GM18907 (cell line): ENCODE measurements at regions not wholly inside any gene's neighbourhood (a gene's known extent, or its start where the extent isn't known, plus 50 kb on each side); places are given as distances from the start of the nearest gene placed in this dataset.

Source experiments
- ATAC-seq: cut with Tn5 transposase; IDR thresholded peaks from one replicate; pipeline ENCODE4 v1.9.1; 2021; ENCODE audit warnings: mild to moderate bottlenecking, moderate library complexity; ENCODE audit not compliant: unreplicated experiment

GRCh38 chrX:39645178-39645895 is 452.4 kb downstream of the BCOR start:
- no peak for ATAC-seq

GRCh38 chrX:39648548-39649254 is 449.1 kb downstream of the BCOR start:
- ATAC-seq, result no peak

- no peak for ATAC-seq
These were observed 446.9 kb downstream of the BCOR start for GRCh38 chrX:39650768-39651347.

- ATAC-seq, result no peak
These were observed 445.4 kb downstream of the BCOR start for GRCh38 chrX:39652336-39652735.

GRCh38 chrX:39653691-39654090 is 444.1 kb downstream of the BCOR start:
- no peak for ATAC-seq

GRCh38 chrX:39654183-39654925 is 443.4 kb downstream of the BCOR start:
- ATAC-seq, result no peak

- no peak for ATAC-seq
These were observed 442.8 kb downstream of the BCOR start for GRCh38 chrX:39654952-39655351.

- no peak for ATAC-seq
These were observed 436.4 kb downstream of the BCOR start for GRCh38 chrX:39661116-39661907.

GRCh38 chrX:39665830-39666518 is 431.8 kb downstream of the BCOR start:
- ATAC-seq, result no peak

GRCh38 chrX:39667191-39667590 is 430.6 kb downstream of the BCOR start:
- no peak for ATAC-seq

- no peak for ATAC-seq
These were observed 429.8 kb downstream of the BCOR start for GRCh38 chrX:39667736-39668482.

- no peak for ATAC-seq
These were observed 428.1 kb downstream of the BCOR start for GRCh38 chrX:39669668-39670067.

- ATAC-seq, result no peak
These were observed 427.5 kb downstream of the BCOR start for GRCh38 chrX:39670281-39670680.

GRCh38 chrX:39672405-39672804 is 425.4 kb downstream of the BCOR start:
- no peak for ATAC-seq

- no peak for ATAC-seq
These were observed 423.1 kb downstream of the BCOR start for GRCh38 chrX:39674490-39675161.

- ATAC-seq, result no peak
These were observed 422.6 kb downstream of the BCOR start for GRCh38 chrX:39675162-39675553.

- no peak for ATAC-seq
These were observed 422.1 kb downstream of the BCOR start for GRCh38 chrX:39675619-39676018.

- no peak for ATAC-seq
These were observed 421.3 kb downstream of the BCOR start for GRCh38 chrX:39676434-39676833.

GRCh38 chrX:39677585-39677977 is 420.2 kb downstream of the BCOR start:
- no peak for ATAC-seq
